ENCODE measurements at regions not wholly inside any gene's neighbourhood (a gene's known extent, or its start where the extent isn't known, plus 50 kb on each side); places are given as distances from the start of the nearest gene placed in this dataset.

DNA sequence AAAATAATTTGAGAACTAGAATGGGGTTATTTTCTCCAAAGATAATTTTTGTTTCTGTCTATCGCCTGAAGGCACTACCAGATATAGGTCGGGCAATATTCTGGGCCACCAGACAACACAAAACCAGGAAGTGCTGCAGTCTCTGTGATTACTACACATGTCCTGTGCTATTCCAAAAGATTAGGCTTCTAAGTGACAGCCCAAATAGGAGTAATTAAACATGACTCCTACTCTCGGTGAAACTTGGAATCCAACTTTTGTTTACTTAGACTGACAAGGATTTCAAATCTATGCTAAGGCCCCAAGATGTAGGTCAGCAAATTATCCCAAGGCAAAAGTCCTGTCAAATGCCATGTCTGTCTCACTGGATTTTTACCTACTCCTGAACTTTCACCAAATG lies 157.6 kb upstream of the LRFN5 start:
- TF ChIP-seq, protein P1, sequence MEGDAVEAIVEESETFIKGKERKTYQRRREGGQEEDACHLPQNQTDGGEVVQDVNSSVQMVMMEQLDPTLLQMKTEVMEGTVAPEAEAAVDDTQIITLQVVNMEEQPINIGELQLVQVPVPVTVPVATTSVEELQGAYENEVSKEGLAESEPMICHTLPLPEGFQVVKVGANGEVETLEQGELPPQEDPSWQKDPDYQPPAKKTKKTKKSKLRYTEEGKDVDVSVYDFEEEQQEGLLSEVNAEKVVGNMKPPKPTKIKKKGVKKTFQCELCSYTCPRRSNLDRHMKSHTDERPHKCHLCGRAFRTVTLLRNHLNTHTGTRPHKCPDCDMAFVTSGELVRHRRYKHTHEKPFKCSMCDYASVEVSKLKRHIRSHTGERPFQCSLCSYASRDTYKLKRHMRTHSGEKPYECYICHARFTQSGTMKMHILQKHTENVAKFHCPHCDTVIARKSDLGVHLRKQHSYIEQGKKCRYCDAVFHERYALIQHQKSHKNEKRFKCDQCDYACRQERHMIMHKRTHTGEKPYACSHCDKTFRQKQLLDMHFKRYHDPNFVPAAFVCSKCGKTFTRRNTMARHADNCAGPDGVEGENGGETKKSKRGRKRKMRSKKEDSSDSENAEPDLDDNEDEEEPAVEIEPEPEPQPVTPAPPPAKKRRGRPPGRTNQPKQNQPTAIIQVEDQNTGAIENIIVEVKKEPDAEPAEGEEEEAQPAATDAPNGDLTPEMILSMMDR (IDR thresholded peaks at IDR 0.05; ENCODE audit: insufficient read depth, low read length, poor library complexity, severe bottlenecking): no peak
- TF ChIP-seq EZH2phosphoT487 (conservative IDR thresholded peaks at IDR 0.05; ENCODE audit: low read length): no peak
